ENCODE measurements at regions not wholly inside any gene's neighbourhood (a gene's known extent, or its start where the extent isn't known, plus 50 kb on each side); places are given as distances from the start of the nearest gene placed in this dataset.

DNA sequence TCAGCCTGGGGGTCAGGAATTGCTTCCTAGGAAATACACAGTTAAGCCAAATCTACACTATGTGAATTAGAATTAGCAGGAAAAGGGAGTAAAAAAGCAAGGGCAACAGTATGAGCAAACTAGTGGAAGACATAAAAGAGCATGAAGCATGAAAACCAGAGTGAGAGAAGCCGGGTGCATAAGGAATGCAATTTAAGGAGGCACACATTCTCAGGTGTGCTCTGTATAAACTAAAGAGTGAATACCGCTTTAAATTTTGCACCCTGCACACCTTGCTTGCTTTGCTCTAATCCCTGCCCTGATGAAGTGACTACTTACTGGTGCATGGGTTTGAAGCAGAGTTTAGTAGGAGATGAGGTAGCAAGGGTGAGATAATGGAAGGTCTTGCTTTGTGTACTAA is 65.7 kb upstream of the EPHA4 start:
- Histone ChIP-seq H3K4me3 (IDR thresholded peaks at IDR 0.05; ENCODE audit: insufficient read depth, low read depth, low read length) (no peak overlapping the region), H3K36me3 (ENCODE audit: insufficient read depth) (no peaks in the 10 kb centered on the region), H3K9ac (no peak overlapping the region), H2AFZ (ENCODE audit: low read depth) (no peak overlapping the region), H4K20me1 (ENCODE audit: insufficient read depth) (no peaks in the 10 kb centered on the region), H3K4me2 (no peak overlapping the region), H3K79me2 (ENCODE audit: insufficient read depth, low read depth) (no peaks in the 10 kb centered on the region), H3K4me1 (ENCODE audit: low read depth, poor library complexity, severe bottlenecking) (no peaks in the 10 kb centered on the region), H3K27ac (no peak overlapping the region), H3K27me3 (ENCODE audit: insufficient read depth, low read depth) (no peaks in the 10 kb centered on the region)
- TF ChIP-seq, protein P1, sequence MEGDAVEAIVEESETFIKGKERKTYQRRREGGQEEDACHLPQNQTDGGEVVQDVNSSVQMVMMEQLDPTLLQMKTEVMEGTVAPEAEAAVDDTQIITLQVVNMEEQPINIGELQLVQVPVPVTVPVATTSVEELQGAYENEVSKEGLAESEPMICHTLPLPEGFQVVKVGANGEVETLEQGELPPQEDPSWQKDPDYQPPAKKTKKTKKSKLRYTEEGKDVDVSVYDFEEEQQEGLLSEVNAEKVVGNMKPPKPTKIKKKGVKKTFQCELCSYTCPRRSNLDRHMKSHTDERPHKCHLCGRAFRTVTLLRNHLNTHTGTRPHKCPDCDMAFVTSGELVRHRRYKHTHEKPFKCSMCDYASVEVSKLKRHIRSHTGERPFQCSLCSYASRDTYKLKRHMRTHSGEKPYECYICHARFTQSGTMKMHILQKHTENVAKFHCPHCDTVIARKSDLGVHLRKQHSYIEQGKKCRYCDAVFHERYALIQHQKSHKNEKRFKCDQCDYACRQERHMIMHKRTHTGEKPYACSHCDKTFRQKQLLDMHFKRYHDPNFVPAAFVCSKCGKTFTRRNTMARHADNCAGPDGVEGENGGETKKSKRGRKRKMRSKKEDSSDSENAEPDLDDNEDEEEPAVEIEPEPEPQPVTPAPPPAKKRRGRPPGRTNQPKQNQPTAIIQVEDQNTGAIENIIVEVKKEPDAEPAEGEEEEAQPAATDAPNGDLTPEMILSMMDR (conservative IDR thresholded peaks at IDR 0.05; ENCODE audit: low read depth, low read length), result no peak

DNA sequence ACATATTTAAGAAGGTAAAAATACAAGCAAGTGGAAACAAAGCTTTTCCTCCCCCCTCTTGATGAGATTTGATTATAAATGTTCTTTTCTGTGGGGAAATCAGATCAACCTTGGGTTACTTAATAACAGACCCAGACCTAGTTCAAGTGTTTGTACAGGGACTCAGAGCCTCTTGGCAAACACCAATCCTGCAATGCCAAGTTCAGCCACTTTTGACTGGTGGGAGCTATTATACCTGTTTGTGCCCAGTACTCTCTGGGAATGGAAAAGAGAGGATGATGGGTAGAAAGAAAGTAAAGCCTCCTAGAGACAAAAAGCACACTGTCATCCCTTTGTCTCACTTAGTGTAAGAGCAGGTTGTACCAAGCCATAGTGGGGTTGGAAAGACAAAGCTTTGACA is 63.8 kb upstream of the EPHA4 start:
- no peak overlapping the region for H3K4me2 ChIP-seq
- no peaks in the 10 kb centered on the region for H3K36me3 ChIP-seq (ENCODE audit: insufficient read depth)
- H4K20me1 ChIP-seq (ENCODE audit: insufficient read depth), result no peaks in the 10 kb centered on the region
- no peaks in the 10 kb centered on the region for H3K4me1 ChIP-seq (ENCODE audit: low read depth, poor library complexity, severe bottlenecking)
- TF ChIP-seq, protein P1 (conservative IDR thresholded peaks at IDR 0.05; ENCODE audit: low read depth, low read length), result no peak
- H3K4me3 ChIP-seq (IDR thresholded peaks at IDR 0.05; ENCODE audit: insufficient read depth, low read depth, low read length), result no peak overlapping the region
- no peak overlapping the region for H3K9ac ChIP-seq
- no peaks in the 10 kb centered on the region for H3K27me3 ChIP-seq (ENCODE audit: insufficient read depth, low read depth)
- no peak overlapping the region for H3K27ac ChIP-seq
- H3K79me2 ChIP-seq (ENCODE audit: insufficient read depth, low read depth), result no peaks in the 10 kb centered on the region
- no peak overlapping the region for H2AFZ ChIP-seq (ENCODE audit: low read depth)

DNA sequence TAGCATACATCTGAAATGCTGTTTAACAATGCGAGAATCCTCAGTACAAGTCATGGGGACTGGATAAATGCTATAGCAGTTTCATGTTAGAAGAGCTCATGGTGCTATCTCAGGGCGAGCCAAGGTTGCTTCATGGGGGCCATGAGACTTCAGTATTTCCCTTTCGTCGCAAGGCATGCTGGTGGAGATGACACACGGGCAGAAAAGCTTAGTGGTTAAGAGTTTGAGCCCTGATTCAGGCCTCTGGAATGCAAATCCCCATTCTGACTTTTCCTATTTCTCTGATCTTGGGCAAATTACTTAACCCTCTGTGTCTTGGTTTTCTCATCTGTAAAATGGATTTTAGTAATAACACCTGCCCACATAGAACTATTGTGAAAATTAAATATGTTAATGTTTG is 57.4 kb upstream of the EPHA4 start:
- H3K4me2 ChIP-seq, result no peak overlapping the region
- no peaks in the 10 kb centered on the region for H3K27me3 ChIP-seq (ENCODE audit: insufficient read depth, low read depth)
- no peak overlapping the region for H3K9ac ChIP-seq
- no peaks in the 10 kb centered on the region for H3K36me3 ChIP-seq (ENCODE audit: insufficient read depth)
- TF ChIP-seq, protein P1 (conservative IDR thresholded peaks at IDR 0.05; ENCODE audit: low read depth, low read length), result no peak
- H3K4me3 ChIP-seq (IDR thresholded peaks at IDR 0.05; ENCODE audit: insufficient read depth, low read depth, low read length), result no peak overlapping the region
- H3K27ac ChIP-seq, result no peak overlapping the region
- H3K4me1 ChIP-seq (ENCODE audit: low read depth, poor library complexity, severe bottlenecking), result no peaks in the 10 kb centered on the region
- H3K79me2 ChIP-seq (ENCODE audit: insufficient read depth, low read depth), result no peaks in the 10 kb centered on the region
- H2AFZ ChIP-seq (ENCODE audit: low read depth), result no peak overlapping the region
- H4K20me1 ChIP-seq (ENCODE audit: insufficient read depth), result no peaks in the 10 kb centered on the region

DNA sequence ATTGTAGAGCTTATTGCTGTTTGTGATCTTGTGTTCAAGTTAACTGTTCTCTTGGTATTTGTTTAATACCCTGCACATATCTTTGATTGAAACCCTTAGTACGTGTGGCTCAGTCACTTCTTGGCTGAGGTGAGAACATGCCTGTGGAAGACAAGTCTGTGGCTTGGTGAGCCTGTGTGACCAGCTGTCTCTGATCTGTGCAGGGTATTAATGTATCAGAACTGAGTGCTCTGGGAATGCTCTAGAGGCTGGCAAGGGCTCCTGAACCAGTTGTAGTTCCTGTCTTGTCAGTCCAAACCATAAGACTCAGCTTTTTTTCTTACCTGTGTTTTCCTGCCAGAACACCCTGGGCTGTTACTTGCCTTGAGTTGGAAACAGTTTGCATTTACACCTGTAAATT is 52.4 kb upstream of the EPHA4 start:
- Histone ChIP-seq H3K36me3 (ENCODE audit: insufficient read depth) (no peaks in the 10 kb centered on the region), H3K9ac (no peak overlapping the region), H3K27me3 (ENCODE audit: insufficient read depth, low read depth) (no peaks in the 10 kb centered on the region), H3K4me3 (IDR thresholded peaks at IDR 0.05; ENCODE audit: insufficient read depth, low read depth, low read length) (no peak overlapping the region), H3K4me2 (no peak overlapping the region), H3K79me2 (ENCODE audit: insufficient read depth, low read depth) (no peaks in the 10 kb centered on the region), H4K20me1 (ENCODE audit: insufficient read depth) (no peaks in the 10 kb centered on the region), H3K27ac (no peak overlapping the region), H3K4me1 (ENCODE audit: low read depth, poor library complexity, severe bottlenecking) (no peaks in the 10 kb centered on the region), H2AFZ (ENCODE audit: low read depth) (no peak overlapping the region)
- TF ChIP-seq, protein P1 (conservative IDR thresholded peaks at IDR 0.05; ENCODE audit: low read depth, low read length), result no peak

Data from KMS-11 (cell line).